ENCODE measurements at regions not wholly inside any gene's neighbourhood (a gene's known extent, or its start where the extent isn't known, plus 50 kb on each side); places are given as distances from the start of the nearest gene placed in this dataset.

- intact Hi-C loops (cut with micrococcal nuclease; ENCODE audit: unreplicated experiment): no loop called here
- CTCF ChIA-PET: no interaction called here
- Histone ChIP-seq H3K4me3 (ENCODE audit: low read depth, low read length, poor library complexity, severe bottlenecking) (no peak overlapping the region), H3K27me3 (replicated peaks; ENCODE audit: insufficient read depth, low read depth, low read length, poor library complexity) (no peaks in the 10 kb centered on the region), H3K27ac (ENCODE audit: low read depth, low read length, poor library complexity, severe bottlenecking) (no peak overlapping the region), H3K4me1 (ENCODE audit: insufficient read depth, low read length, poor library complexity, severe bottlenecking) (no peaks in the 10 kb centered on the region), H3K9me3 (ENCODE audit: low read depth, low read length, poor library complexity, severe bottlenecking) (no peaks in the 10 kb centered on the region), H3K36me3 (ENCODE audit: insufficient read depth, low read length, poor library complexity, severe bottlenecking) (no peaks in the 10 kb centered on the region)
- no TSS peak for BruUV-seq (replicated peaks)
- no peak for DNase-seq (ENCODE audit: low spot score)
- no peak for TF ChIP-seq EZH2 (IDR thresholded peaks at IDR 0.05; ENCODE audit: borderline replicate concordance, low read depth, low read length, poor library complexity, severe bottlenecking)
- TF ChIP-seq CTCF (conservative IDR thresholded peaks at IDR 0.05; ENCODE audit: low read depth, low read length): no peak
- POLR2A ChIA-PET (ENCODE audit: low non-redundant PET): no interaction called here
These were observed 102.3 kb downstream of the SLC25A46 start for GRCh38 chr5:110841137-110841536.

- H3K4me1 ChIP-seq (ENCODE audit: insufficient read depth, low read length, poor library complexity, severe bottlenecking): no peaks in the 10 kb centered on the region
- H3K9me3 ChIP-seq (ENCODE audit: low read depth, low read length, poor library complexity, severe bottlenecking): no peaks in the 10 kb centered on the region
- no TSS peak for BruUV-seq (replicated peaks)
- no peak for TF ChIP-seq CTCF (conservative IDR thresholded peaks at IDR 0.05; ENCODE audit: low read depth, low read length)
- no peak for DNase-seq (ENCODE audit: low spot score)
- H3K4me3 ChIP-seq (ENCODE audit: low read depth, low read length, poor library complexity, severe bottlenecking): no peak overlapping the region
- intact Hi-C loops (cut with micrococcal nuclease; ENCODE audit: unreplicated experiment): no loop called here
- ChIA-PET CTCF (no interaction called here), POLR2A (ENCODE audit: low non-redundant PET) (no interaction called here)
- H3K27me3 ChIP-seq (replicated peaks; ENCODE audit: insufficient read depth, low read depth, low read length, poor library complexity): no peaks in the 10 kb centered on the region
- H3K27ac ChIP-seq (ENCODE audit: low read depth, low read length, poor library complexity, severe bottlenecking): no peak overlapping the region
- no peaks in the 10 kb centered on the region for H3K36me3 ChIP-seq (ENCODE audit: insufficient read depth, low read length, poor library complexity, severe bottlenecking)
These were observed 104.1 kb downstream of the SLC25A46 start for GRCh38 chr5:110842948-110843347.

- POLR2A ChIA-PET (ENCODE audit: low non-redundant PET): no interaction called here
- BruUV-seq (replicated peaks): no TSS peak
- CTCF ChIA-PET: no interaction called here
- Histone ChIP-seq H3K36me3 (ENCODE audit: insufficient read depth, low read length, poor library complexity, severe bottlenecking) (no peaks in the 10 kb centered on the region), H3K4me3 (ENCODE audit: low read depth, low read length, poor library complexity, severe bottlenecking) (no peak overlapping the region), H3K27ac (ENCODE audit: low read depth, low read length, poor library complexity, severe bottlenecking) (no peak overlapping the region), H3K4me1 (ENCODE audit: insufficient read depth, low read length, poor library complexity, severe bottlenecking) (no peaks in the 10 kb centered on the region), H3K9me3 (ENCODE audit: low read depth, low read length, poor library complexity, severe bottlenecking) (peaks cover 6% of the 10 kb centered on the region), H3K27me3 (replicated peaks; ENCODE audit: insufficient read depth, low read depth, low read length, poor library complexity) (no peaks in the 10 kb centered on the region)
- DNase-seq (ENCODE audit: low spot score): no peak
- intact Hi-C loops (cut with micrococcal nuclease; ENCODE audit: unreplicated experiment): no loop called here
- TF ChIP-seq EZH2 (IDR thresholded peaks at IDR 0.05; ENCODE audit: borderline replicate concordance, low read depth, low read length, poor library complexity, severe bottlenecking) (no peak), CTCF (conservative IDR thresholded peaks at IDR 0.05; ENCODE audit: low read depth, low read length) (no peak)
These were observed 105.4 kb downstream of the SLC25A46 start for GRCh38 chr5:110844251-110844650.
